NCI-H524 (cell line): ENCODE measurements at regions not wholly inside any gene's neighbourhood (a gene's known extent, or its start where the extent isn't known, plus 50 kb on each side); places are given as distances from the start of the nearest gene placed in this dataset.
"Not testable (repeated sequence)": the region's sequence is repeated elsewhere in the genome, so short reads cannot be mapped to it uniquely, and the experiment has no call there.

Experiments
- DNase-seq, 2 experiments: peaks; one replicate each; lab custom pipeline; 2025; lab: John Stamatoyannopoulos, UW

DNA sequence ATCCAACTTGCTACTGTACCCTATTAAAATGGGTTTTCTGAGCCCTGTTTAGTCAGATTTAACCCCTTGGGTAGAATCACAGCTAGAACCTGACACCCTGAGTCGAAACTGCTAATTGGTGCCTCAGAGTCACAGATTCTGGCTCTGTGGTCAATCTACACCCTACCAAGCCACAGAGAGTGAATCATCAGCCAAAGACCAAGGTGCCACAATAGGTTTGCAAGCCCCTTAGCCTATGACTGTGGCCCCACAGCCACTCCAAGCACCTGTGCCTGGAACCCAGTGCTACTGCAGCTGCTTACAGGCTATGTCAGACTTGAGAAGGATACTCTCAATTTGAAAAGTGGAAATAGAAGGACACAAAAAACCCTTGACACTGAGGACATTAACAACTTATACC lies 202.8 kb upstream of the KCND2 start:
- DNase-seq: no peak

DNA sequence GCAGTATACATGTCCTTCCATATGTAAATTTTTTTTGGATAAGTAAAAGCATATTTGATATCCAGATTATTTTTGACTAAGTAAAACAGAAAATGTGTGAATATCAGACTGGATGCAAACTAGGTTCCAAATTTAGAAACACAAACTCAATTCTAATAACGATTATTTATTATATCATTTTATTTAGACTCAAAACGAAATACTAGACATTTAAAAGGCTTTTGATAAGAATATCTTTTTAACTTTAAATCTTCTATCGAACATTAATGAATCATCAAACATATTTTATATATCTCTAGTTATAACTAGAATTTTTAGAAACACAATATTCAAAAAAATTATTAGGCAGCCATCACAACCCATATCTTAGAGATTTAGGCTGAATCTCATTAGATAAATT lies 195.2 kb upstream of the KCND2 start:
- no peak for DNase-seq

DNA sequence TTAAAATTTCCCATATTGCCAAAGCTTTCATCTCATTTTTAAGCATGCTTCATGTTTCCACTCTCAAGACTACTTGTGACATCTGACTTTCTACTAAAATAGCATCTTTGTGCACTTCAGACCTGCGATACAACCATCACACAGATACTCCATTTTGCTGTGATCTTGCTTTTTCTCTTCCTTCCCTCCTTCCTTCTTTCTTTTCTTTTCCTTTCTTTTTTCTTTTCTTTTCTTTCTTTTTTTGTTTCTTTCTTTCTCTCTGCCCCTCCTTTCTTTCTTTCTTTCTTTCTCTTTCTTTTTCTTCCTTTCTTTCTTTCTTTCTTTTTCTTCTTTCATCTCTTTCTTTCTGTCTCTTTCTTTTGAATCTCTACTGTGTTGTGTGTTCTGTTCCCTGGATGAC lies 194.0 kb upstream of the KCND2 start:
- no peak for DNase-seq

- DNase-seq: no peak
Measured at GRCh38 chr7:120079704-120080103, 193.3 kb upstream of the KCND2 start.

- DNase-seq: not testable (repeated sequence)
Measured at GRCh38 chr7:120086468-120086867, 186.5 kb upstream of the KCND2 start.

DNA sequence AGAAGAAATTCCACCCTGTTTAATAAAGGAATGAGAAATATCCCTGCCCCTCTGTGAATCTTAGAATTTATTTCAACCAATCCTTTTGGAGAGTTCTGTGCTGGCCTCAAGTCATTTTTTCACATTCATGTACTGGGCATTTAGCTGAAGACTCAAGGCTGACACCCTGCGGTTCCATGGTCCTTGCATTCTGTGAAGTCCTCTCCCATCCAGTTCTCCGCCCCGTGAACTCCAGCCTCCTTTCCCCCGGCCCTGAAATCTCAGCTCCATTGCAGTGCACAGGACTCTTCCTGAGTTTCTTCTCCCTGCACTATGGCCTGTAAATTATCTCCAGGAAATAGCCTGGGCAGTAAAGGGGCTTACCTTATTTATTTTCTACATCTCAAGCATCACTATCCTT lies 183.0 kb upstream of the KCND2 start:
- no peak for DNase-seq

- DNase-seq: no peak
Measured at GRCh38 chr7:120091807-120092206, 181.2 kb upstream of the KCND2 start.

DNA sequence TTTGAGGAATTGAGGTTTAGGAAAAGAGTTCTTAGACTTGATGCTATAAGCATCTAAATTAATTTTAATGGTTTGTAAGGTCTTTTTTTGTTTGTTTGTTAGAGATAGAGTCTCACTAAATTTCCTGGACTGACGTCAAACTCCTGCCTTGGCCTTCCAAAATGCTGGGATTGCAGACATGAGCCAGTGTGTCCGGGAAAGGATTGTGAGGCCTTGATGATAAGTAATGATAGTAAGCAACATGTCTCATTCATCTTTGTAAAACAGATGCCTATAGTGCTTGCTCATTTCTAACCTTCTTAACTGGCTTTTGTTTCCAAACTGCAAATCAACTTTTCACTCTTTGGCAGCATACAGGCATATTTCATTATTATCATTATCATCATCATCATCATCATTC lies 176.0 kb upstream of the KCND2 start:
- DNase-seq: no peak

DNA sequence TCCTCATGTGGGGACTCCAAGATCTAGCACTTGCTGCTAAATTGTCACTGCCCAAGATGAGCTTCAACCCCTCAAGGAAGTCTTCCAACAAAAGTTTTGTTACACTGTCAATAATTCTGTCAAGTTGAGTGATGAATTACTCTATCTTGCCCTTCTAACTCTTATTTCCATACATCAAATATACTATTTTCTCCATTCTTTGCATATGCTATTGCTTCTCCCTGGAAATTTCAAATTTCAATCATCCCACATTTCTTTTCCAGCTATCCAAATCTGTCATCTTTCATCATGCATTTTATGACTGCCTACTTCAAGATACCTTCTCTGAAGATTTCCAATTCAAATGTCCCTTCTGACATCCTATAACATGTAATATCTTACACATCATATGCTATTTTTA lies 175.2 kb upstream of the KCND2 start:
- no peak for DNase-seq

DNA sequence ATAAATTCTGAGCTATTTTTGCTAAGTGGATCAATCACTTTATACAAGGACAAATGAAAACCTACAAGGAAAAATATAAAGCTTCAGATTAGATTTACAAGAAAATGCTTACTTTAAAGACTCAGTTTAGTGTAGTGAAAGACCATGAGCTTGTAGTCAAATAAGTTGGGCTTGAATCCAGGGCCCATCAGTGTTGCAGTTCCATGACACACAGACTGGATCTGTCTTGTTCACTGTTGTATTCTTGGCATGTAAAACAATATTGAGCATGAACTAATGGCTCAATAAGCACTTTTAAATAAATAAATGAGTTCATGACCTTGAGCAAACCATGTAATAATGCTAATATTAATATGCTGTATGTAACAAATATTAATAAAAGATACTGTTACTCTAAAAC lies 164.6 kb upstream of the KCND2 start:
- no peak for DNase-seq

- no peak for DNase-seq
Measured at GRCh38 chr7:120110169-120110568, 162.8 kb upstream of the KCND2 start.

GRCh38 chr7:120114626-120115025 lies 158.3 kb upstream of the KCND2 start:
- DNase-seq: no peak

- no peak for DNase-seq
Measured at GRCh38 chr7:120123528-120123927, 149.4 kb upstream of the KCND2 start.

GRCh38 chr7:120131096-120131839 lies 141.7 kb upstream of the KCND2 start:
- DNase-seq: no peak

- DNase-seq: no peak
Measured at GRCh38 chr7:120138497-120138896, 134.5 kb upstream of the KCND2 start.

- DNase-seq: no peak
Measured at GRCh38 chr7:120156476-120156875, 116.5 kb upstream of the KCND2 start.

- no peak for DNase-seq
Measured at GRCh38 chr7:120160166-120160565, 112.8 kb upstream of the KCND2 start.

GRCh38 chr7:120163449-120163848 lies 109.5 kb upstream of the KCND2 start:
- DNase-seq: no peak

DNA sequence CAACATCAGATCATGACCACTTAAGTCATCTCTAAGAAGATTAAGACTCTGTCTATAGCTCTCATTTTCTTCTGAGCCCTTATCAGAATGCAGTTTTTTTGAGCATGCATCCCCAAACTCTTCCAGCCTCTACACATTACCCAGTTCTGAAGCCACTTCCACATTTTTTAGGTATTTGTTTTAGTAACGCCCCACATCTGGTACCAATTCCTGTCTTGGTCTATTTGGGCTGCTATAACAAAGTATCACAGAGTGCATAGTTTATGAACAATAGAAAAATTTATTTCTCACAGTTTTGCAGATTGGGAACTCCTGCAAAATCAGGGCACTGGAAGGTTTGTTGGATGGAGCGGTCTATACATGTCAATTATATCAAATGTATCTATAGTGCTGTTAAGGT lies 107.7 kb upstream of the KCND2 start:
- no peak for DNase-seq

GRCh38 chr7:120168066-120168465 lies 104.9 kb upstream of the KCND2 start:
- DNase-seq: no peak

GRCh38 chr7:120169996-120170783 lies 102.8 kb upstream of the KCND2 start:
- no peak for DNase-seq

DNA sequence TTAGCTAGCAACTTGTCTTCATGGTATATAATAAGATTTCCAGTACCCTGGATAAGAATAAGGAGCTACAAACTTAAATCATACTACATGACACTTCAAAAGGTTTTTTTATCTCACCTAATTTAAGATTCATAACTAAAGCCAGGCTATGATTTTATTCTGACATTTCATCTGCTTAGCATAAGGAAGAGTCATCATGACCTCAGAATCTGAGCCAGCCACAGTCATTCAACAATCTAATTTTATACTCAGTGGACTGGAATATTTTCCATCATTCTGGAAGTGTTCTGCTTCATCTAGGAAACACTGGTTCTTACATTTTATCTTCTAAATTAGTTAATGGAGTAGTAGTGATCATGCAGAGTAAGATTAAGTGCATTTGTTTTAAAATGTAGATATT lies 102.1 kb upstream of the KCND2 start:
- DNase-seq: no peak

GRCh38 chr7:120171406-120171805 lies 101.6 kb upstream of the KCND2 start:
- no peak for DNase-seq

DNA sequence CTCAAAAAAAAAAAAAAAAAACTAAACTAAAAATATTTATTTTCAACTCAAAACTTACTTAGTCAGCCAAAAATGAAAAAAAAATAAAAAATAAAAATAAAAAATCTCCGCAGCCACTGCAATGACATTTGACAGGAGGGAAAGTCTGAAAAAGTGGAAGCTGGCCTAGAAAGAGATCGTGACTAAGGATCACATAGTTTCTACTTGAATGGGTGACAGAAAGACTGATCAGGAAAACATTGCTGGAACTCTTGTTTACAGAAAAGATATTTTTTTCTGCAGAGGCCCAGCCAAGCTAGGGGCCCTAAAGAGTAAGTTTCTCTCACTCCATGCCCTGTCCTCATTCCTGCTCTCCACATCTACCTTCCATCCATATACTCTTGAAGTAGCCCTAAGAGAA lies 92.8 kb upstream of the KCND2 start:
- no peak for DNase-seq
